ENCODE measurements at regions not wholly inside any gene's neighbourhood (a gene's known extent, or its start where the extent isn't known, plus 50 kb on each side); places are given as distances from the start of the nearest gene placed in this dataset.

- TF ChIP-seq, protein P1, sequence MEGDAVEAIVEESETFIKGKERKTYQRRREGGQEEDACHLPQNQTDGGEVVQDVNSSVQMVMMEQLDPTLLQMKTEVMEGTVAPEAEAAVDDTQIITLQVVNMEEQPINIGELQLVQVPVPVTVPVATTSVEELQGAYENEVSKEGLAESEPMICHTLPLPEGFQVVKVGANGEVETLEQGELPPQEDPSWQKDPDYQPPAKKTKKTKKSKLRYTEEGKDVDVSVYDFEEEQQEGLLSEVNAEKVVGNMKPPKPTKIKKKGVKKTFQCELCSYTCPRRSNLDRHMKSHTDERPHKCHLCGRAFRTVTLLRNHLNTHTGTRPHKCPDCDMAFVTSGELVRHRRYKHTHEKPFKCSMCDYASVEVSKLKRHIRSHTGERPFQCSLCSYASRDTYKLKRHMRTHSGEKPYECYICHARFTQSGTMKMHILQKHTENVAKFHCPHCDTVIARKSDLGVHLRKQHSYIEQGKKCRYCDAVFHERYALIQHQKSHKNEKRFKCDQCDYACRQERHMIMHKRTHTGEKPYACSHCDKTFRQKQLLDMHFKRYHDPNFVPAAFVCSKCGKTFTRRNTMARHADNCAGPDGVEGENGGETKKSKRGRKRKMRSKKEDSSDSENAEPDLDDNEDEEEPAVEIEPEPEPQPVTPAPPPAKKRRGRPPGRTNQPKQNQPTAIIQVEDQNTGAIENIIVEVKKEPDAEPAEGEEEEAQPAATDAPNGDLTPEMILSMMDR (IDR thresholded peaks at IDR 0.05; ENCODE audit: insufficient read depth, missing control alignments): no peak
- no peak for DNase-seq (ENCODE audit: insufficient read length, low spot score)
- FAIRE-seq: no peak
Observed at GRCh38 chr10:113988535-113988934, 55.1 kb upstream of the ADRB1 start.

DNA sequence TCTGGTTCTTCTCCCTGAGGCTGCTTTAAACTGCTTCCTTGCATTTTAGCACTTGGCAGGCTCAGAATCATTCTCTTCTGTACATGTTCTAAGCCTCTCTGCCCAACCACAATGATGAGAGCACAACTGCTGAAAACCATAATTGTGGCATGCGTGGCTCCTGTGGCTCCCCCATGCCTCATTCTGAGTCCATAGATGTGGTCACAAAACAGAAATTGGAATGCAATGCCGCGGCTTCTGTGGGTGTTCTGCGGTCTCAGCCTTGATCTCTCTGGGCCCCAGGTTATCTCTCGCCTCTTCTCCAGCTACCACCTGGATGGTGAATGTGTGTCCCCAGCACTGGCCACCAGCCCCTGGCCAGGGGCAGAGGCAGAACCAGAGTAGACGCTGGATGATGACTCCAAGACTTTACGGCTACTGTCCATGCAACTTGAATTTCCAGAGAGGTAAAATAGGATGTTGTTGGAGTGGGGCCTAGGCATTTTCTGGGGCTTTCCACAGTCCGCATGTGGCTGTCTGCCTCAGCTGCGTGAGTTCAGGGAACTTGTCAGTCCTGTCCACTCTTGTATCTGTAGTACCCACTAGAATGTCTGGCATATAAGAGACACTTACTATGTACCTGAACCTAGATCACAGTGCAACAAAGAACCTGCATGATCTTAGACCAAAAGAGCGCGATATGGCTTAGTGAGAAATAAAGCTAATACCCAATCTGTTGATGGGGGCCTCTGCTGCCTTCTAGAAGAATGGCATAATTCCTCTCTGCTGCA, 52.4 kb upstream of the ADRB1 start:
- TF ChIP-seq, protein P1 (IDR thresholded peaks at IDR 0.05; ENCODE audit: insufficient read depth, missing control alignments): no peak
- DNase-seq (ENCODE audit: insufficient read length, low spot score): no peak
- FAIRE-seq: no peak

DNA sequence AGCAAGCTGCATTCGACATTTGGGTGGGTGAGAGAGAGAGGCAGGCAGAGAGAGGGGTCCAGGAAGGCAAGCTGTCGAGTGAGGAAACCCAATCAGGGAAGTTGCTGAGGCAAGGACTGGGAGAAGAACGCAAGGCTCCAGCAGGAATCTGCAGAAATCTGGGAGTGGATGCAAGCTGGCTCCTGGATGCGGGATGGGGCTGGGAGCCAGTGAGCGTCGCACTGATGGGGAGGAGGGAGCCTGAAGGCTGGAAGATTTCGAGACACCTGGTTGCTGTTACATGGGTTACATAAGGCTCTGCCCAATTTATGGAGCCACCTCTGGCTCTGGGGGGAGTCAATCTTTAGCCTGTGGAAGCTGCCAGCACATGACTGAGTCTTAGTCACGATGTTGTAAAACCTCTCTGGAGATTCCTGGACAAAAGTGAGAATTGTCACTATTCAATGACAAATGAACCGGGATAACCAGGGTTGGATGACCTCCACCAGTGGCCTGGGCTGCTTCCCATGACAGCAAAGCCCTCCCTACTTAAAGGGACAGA, 51.1 kb upstream of the ADRB1 start:
- TF ChIP-seq, protein P1 (IDR thresholded peaks at IDR 0.05; ENCODE audit: insufficient read depth, missing control alignments): no peak
- no peak for FAIRE-seq
- DNase-seq (ENCODE audit: insufficient read length, low spot score): no peak

- no peak for FAIRE-seq
- no peak for DNase-seq (ENCODE audit: insufficient read length, low spot score)
- TF ChIP-seq, protein P1 (IDR thresholded peaks at IDR 0.05; ENCODE audit: insufficient read depth, missing control alignments): no peak
Observed at GRCh38 chr10:113993489-113993991, 50.1 kb upstream of the ADRB1 start.
